Neural cell (in vitro differentiated cells): ENCODE measurements at regions not wholly inside any gene's neighbourhood (a gene's known extent, or its start where the extent isn't known, plus 50 kb on each side); places are given as distances from the start of the nearest gene placed in this dataset.

Source experiments
- H2AFZ ChIP-seq: fragments of 200-600, 300-800 bp; sonication (generic), shearing (Covaris generic); 2 replicates; pipeline ENCODE4 v1.6.0; 2014; ENCODE audit warnings: low read depth, mild to moderate bottlenecking, antibody characterized with exemption, low read length, moderate library complexity
- H3F3A ChIP-seq: fragments of 200-600 bp; shearing (Covaris generic); 2 replicates; pipeline ENCODE4 v1.6.1; 2016; ENCODE audit warnings: mild to moderate bottlenecking, moderate library complexity, mixed read lengths, antibody characterized with exemption, low read length; ENCODE audit not compliant: insufficient read depth, poor library complexity, severe bottlenecking
- H3K27ac ChIP-seq: fragments of 200-600, 300-800 bp; sonication (generic), shearing (Covaris generic); 2 replicates; pipeline ENCODE4 v1.5.1; 2014; ENCODE audit warnings: mild to moderate bottlenecking, low read length, moderate library complexity
- H3K27me3 ChIP-seq: fragments of 300-800, 200-600 bp; sonication (generic), shearing (Covaris generic); 2 replicates; pipeline ENCODE4 v1.6.0; 2014; ENCODE audit warnings: mild to moderate bottlenecking, low read depth, low read length, moderate library complexity; ENCODE audit not compliant: insufficient read depth
- H3K36me3 ChIP-seq: fragments of 300-800, 200-600 bp; sonication (generic), shearing (Covaris generic); 2 replicates; pipeline ENCODE4 v1.5.1; 2014; ENCODE audit warnings: mild to moderate bottlenecking, antibody characterized with exemption, low read length, moderate library complexity; ENCODE audit not compliant: insufficient read depth
- H3K4me2 ChIP-seq: fragments of 300-800, 200-600 bp; sonication (generic), shearing (Covaris generic); 2 replicates; pipeline ENCODE4 v1.6.0; 2014; ENCODE audit warnings: mild to moderate bottlenecking, low read length
- H3K4me3 ChIP-seq: fragments of 300-800, 200-600 bp; sonication (generic), shearing (Covaris generic); 2 replicates; pipeline ENCODE4 v1.5.1; 2014; ENCODE audit warnings: mild to moderate bottlenecking, low read length, moderate library complexity
- H3K79me2 ChIP-seq: fragments of 200-600 bp; shearing (Covaris generic); replicated peaks from 2 replicates; pipeline ENCODE4 v1.6.0; 2014; ENCODE audit warnings: mild to moderate bottlenecking, low read length, moderate library complexity; ENCODE audit not compliant: insufficient read depth
- H3K9ac ChIP-seq: fragments of 300-800, 200-600 bp; sonication (generic), shearing (Covaris generic); 2 replicates; pipeline ENCODE4 v1.6.1; 2016; ENCODE audit warnings: mild to moderate bottlenecking, low read length, mixed read lengths
- H3K9me2 ChIP-seq: fragments of 200-600 bp; shearing (Covaris generic); 2 replicates; pipeline ENCODE4 v1.6.1; 2016; ENCODE audit warnings: mild to moderate bottlenecking, low read length, mixed read lengths; ENCODE audit not compliant: insufficient read depth
- H3K9me3 ChIP-seq: fragments of 200-600, 300-800 bp; sonication (generic), shearing (Covaris generic); 2 replicates; pipeline ENCODE4 v1.6.1; 2016; ENCODE audit warnings: mild to moderate bottlenecking, mixed run types, low read length, moderate library complexity, mixed read lengths
- H4K20me1 ChIP-seq: fragments of 200-600 bp; shearing (Covaris generic); 2 replicates; pipeline ENCODE4 v1.6.1; 2016; ENCODE audit warnings: mild to moderate bottlenecking, mixed run types; ENCODE audit not compliant: insufficient read depth
- EP300 ChIP-seq: fragments of 450-650 bp; conservative IDR thresholded peaks from 2 replicates; pipeline ENCODE4 v1.6.1; 2014; ENCODE audit warnings: antibody characterized with exemption, mild to moderate bottlenecking, moderate library complexity; ENCODE audit not compliant: poor library complexity, severe bottlenecking
- EZH2 ChIP-seq: fragments of 200-600, 300-800 bp; shearing (Covaris generic), sonication (generic); IDR thresholded peaks from 2 replicates; pipeline ENCODE4 v1.6.1; 2014; ENCODE audit warnings: antibody characterized with exemption, low read length, borderline replicate concordance, mild to moderate bottlenecking; ENCODE audit not compliant: insufficient read depth, poor library complexity, severe bottlenecking
- MXI1 ChIP-seq: fragments of 450-650 bp; conservative IDR thresholded peaks from 2 replicates; pipeline ENCODE4 v1.6.1; 2014; ENCODE audit warnings: antibody characterized with exemption, mild to moderate bottlenecking; ENCODE audit not compliant: poor library complexity, severe bottlenecking
- POLR2AphosphoS5 ChIP-seq: IDR thresholded peaks from 2 replicates; pipeline ENCODE4 v1.6.1; 2012
- RAD21 ChIP-seq: fragments of 450-650 bp; conservative IDR thresholded peaks from 2 replicates; pipeline ENCODE4 v1.6.1; 2014; ENCODE audit warnings: antibody characterized with exemption, mild to moderate bottlenecking, moderate library complexity
- SMC3 ChIP-seq: fragments of 450-650 bp; conservative IDR thresholded peaks from 2 replicates; pipeline ENCODE4 v1.6.1; 2014; ENCODE audit warnings: antibody characterized with exemption, mild to moderate bottlenecking, moderate library complexity; ENCODE audit not compliant: poor library complexity
- TAF1 ChIP-seq: IDR thresholded peaks from 2 replicates; pipeline ENCODE4 v1.6.1; 2012; ENCODE audit warnings: low read depth
- TF ChIP-seq, protein P1 (sequence below): fragments of 450-650 bp; IDR thresholded peaks from 2 replicates; pipeline ENCODE4 v1.5.1; 2014; ENCODE audit warnings: antibody characterized with exemption, mild to moderate bottlenecking, moderate library complexity; ENCODE audit not compliant: poor library complexity, severe bottlenecking
- TF ChIP-seq, protein P2 (sequence below): IDR thresholded peaks from 2 replicates; pipeline ENCODE4 v1.6.1; 2012; ENCODE audit warnings: borderline replicate concordance

GRCh38 chr10:42971251-42971599, 105.6 kb upstream of the RET start:
- no peak overlapping the region for H3K9ac ChIP-seq

DNA sequence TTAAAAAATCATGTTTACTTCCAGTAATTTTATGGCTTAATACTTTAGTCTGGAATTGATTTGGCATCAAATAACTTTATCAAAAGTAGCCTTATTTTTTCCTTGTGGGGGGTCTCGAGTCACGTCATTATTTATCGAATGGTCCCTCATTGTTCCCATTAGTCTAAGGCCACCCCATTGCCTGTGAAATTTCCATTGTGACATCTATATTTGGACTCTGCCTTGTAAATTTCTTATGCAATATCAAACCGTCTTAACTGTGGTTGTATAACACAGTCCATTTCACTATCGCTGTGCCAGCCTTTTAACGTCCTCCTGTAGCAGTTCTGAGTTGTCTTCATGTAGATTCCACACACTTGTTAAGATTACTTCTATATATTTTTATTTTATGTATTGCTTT, 103.9 kb upstream of the RET start:
- H3F3A ChIP-seq: no peaks in the 10 kb centered on the region
- H3K4me3 ChIP-seq: no peak overlapping the region
- H3K27ac ChIP-seq: no peak overlapping the region
- no peak overlapping the region for H3K9ac ChIP-seq
- no peaks in the 10 kb centered on the region for H3K79me2 ChIP-seq
- no peaks in the 10 kb centered on the region for H3K27me3 ChIP-seq
- H3K36me3 ChIP-seq: no peaks in the 10 kb centered on the region
- H4K20me1 ChIP-seq: no peaks in the 10 kb centered on the region
- H3K4me2 ChIP-seq: no peak overlapping the region
- TF ChIP-seq, protein P1, sequence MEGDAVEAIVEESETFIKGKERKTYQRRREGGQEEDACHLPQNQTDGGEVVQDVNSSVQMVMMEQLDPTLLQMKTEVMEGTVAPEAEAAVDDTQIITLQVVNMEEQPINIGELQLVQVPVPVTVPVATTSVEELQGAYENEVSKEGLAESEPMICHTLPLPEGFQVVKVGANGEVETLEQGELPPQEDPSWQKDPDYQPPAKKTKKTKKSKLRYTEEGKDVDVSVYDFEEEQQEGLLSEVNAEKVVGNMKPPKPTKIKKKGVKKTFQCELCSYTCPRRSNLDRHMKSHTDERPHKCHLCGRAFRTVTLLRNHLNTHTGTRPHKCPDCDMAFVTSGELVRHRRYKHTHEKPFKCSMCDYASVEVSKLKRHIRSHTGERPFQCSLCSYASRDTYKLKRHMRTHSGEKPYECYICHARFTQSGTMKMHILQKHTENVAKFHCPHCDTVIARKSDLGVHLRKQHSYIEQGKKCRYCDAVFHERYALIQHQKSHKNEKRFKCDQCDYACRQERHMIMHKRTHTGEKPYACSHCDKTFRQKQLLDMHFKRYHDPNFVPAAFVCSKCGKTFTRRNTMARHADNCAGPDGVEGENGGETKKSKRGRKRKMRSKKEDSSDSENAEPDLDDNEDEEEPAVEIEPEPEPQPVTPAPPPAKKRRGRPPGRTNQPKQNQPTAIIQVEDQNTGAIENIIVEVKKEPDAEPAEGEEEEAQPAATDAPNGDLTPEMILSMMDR: no peak
- TF ChIP-seq POLR2AphosphoS5 (no peak), SMC3 (no peak), MXI1 (no peak), RAD21 (no peak), EZH2 (no peak), EP300 (no peak), TAF1 (no peak)
- TF ChIP-seq, protein P2, sequence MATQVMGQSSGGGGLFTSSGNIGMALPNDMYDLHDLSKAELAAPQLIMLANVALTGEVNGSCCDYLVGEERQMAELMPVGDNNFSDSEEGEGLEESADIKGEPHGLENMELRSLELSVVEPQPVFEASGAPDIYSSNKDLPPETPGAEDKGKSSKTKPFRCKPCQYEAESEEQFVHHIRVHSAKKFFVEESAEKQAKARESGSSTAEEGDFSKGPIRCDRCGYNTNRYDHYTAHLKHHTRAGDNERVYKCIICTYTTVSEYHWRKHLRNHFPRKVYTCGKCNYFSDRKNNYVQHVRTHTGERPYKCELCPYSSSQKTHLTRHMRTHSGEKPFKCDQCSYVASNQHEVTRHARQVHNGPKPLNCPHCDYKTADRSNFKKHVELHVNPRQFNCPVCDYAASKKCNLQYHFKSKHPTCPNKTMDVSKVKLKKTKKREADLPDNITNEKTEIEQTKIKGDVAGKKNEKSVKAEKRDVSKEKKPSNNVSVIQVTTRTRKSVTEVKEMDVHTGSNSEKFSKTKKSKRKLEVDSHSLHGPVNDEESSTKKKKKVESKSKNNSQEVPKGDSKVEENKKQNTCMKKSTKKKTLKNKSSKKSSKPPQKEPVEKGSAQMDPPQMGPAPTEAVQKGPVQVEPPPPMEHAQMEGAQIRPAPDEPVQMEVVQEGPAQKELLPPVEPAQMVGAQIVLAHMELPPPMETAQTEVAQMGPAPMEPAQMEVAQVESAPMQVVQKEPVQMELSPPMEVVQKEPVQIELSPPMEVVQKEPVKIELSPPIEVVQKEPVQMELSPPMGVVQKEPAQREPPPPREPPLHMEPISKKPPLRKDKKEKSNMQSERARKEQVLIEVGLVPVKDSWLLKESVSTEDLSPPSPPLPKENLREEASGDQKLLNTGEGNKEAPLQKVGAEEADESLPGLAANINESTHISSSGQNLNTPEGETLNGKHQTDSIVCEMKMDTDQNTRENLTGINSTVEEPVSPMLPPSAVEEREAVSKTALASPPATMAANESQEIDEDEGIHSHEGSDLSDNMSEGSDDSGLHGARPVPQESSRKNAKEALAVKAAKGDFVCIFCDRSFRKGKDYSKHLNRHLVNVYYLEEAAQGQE: no peak
- H2AFZ ChIP-seq: no peak overlapping the region
- no peaks in the 10 kb centered on the region for H3K9me3 ChIP-seq
- H3K9me2 ChIP-seq: no peaks in the 10 kb centered on the region

More at GRCh38 chr10:42971251-42971599, 105.6 kb upstream of the RET start:
- Histone ChIP-seq H3K36me3 (no peaks in the 10 kb centered on the region), H3F3A (no peaks in the 10 kb centered on the region), H3K79me2 (no peaks in the 10 kb centered on the region), H3K27ac (no peak overlapping the region), H3K9me3 (no peaks in the 10 kb centered on the region), H3K4me2 (no peak overlapping the region), H3K4me3 (no peak overlapping the region), H3K27me3 (no peaks in the 10 kb centered on the region), H2AFZ (no peak overlapping the region), H3K9me2 (no peaks in the 10 kb centered on the region), H4K20me1 (no peaks in the 10 kb centered on the region)
- TF ChIP-seq SMC3: no peak
- TF ChIP-seq TAF1: no peak
- no peak for TF ChIP-seq EP300
- TF ChIP-seq, protein P2: no peak
